ENCODE measurements at regions not wholly inside any gene's neighbourhood (a gene's known extent, or its start where the extent isn't known, plus 50 kb on each side); places are given as distances from the start of the nearest gene placed in this dataset.
"Not testable (repeated sequence)": the region's sequence is repeated elsewhere in the genome, so short reads cannot be mapped to it uniquely, and the experiment has no call there.

DNA sequence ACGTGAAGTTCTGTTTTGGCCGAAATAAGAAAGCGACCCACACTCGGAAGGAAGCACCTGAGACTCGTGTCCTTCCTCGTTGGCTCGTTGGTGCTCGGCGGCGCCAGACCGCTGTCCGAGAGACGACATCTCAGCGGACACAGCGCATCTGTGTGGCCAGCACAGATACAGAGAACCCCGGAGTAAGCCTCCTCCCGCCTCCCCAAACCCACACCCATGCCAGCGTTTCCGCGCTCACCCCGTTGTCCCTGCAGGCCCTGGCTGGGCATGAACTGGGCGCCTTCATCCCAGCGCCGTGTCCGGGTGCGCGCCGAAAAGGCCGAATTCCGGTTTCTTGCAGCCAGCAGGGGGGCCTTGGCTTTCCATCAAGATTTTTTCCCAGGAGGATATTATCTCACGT, 127.6 kb downstream of the SOX1 start:
- DNase-seq: no peak

DNA sequence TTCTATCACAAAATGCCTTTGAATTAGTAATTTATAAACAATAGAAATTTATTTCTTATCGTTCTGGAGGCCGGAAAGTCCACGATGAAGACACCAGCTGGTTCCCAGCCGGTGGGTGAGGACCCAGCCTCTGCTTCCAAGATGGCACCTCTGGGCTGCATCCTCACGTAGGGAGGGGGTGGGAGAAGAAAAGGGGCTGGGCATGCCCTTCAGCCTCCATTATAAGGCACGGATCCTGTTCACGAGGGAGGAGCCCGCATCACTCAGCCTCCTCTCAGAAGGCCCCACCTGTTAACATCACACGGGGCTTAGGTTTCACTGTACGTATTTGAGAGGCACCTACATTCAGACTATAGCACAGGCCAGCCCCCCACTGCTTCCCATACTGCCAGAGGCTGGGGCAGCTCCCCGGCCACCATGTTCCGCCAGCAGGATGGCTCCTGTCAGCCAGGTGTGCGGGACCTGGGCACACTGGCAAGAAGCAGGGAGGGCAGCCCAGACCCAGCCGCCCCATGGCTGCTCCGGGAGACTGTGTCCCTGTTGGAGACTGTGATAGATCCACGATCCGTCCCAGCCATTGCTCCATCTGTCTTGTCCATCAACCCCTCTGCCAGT, 131.6 kb downstream of the SOX1 start:
- DNase-seq: no peak

DNA sequence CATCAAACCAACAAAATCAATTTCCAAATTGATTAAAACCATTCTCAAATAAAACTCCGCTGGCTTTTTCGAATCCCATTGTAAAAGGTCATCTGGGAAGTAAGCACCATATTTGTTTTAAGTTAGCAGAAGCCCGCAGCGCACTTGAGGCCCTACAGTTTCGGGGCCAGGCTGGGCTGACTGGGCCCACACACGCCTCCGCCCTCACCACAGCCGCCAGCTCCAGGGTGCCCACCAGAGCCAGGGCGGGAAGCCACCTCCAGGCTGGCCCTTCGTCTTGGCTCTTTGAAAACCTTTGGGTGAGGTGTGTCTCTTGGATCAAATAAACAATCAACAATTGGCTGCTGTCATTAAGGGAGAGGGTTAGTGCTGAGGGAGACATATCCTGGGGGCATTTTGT, 133.3 kb downstream of the SOX1 start:
- DNase-seq: no peak

DNA sequence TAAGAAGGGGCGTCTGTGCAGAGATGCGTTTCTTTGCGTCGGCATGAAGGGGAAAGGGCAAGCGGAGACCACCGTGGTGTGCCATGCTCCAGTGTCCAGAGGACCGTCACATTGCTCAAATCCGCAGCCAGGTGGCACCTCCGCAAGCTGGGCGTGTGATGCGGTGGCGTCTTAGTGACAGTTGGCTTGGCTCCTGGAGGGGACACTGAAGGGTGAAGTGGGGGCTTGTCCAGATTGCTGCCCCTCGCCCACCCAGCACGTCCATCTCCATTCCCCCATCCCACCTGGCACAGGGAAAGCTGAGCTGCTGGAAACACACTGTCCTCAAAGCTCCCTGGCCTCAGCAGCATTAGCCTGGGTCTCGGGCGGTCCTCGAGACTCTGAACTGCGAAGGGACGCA, 135.3 kb downstream of the SOX1 start:
- no peak for DNase-seq

DNA sequence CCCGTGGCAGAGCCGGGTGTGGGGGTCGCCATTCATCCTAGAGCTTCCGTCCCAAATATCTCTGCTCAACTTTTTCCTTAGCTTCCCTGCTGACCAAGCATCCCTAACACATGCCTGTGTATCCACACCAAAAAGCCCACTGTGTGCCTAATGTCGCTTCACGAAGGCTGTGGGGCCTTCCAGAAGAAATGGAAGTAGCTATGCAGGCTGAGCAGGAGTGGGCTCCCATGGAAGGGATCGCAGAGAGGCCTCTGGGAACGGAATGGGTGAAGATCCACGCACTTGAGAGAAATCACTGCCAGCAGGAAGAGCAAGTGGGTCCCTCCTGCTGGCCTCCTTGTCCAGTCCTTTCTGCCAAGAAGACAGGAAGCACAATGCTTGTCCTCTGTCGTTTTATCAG, 136.0 kb downstream of the SOX1 start:
- DNase-seq: no peak

DNA sequence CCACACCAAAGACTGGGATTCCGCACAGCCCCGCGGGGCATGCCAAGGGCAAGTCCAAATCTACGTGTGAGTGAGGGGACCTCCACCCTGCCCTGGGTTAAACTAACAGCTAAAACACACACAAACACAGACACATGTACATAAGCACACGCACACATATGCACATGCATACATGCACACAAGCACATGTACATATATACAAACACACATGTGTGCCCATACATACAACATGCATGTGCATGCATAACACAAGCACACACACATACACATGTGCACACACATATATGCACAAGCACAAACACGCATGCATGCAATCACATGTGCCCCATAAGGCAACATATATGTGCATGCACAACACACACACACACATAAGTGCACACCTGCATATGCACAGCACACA, 136.7 kb downstream of the SOX1 start:
- no peak for DNase-seq

DNA sequence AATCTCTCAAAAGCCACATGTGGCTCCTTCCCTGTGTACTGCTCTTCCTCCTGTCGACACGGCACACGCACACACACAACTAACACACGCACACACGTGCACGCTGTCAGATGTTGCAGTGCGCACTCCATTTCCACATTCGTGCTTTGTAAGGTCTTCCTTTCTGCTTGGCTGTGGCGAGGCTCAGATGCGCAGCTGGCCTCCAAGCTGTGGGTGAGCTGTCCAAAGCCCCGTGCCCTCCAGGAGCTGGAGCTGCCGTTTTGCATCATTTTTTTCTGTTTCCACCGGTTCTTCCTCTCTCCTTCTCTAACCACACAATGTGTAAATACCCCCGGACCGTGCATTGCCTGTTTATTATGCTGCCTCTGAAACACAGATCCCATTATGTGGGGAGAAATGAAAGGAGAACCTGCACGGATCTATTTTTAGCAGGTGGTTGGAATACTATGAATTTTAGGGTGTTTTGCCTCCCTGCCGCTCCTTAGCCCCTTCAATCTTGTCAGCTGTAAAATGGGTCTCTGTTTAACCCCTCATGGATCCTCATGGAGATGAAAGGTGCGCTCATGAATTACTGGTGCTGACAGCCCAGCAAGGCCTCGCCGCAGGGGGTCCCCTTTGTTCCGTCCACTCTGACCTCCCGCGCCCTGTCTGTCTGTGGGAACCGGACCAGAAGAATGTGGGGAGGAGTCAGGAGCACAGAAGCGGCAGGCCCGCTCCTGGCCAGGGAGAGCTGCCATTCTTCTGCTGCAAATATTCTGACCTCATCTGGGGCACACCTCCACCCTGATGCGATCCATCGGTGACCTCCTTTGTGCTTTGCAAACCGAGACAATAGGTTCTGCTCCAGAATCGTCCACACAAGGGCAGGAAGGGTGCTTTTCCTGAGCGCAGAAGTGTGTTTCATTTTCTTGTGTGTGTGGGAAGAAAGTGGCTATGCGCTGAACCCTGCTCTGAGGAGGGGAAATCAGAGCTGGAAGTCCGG, 137.7 kb downstream of the SOX1 start:
- DNase-seq: peak; percentile 73

DNA sequence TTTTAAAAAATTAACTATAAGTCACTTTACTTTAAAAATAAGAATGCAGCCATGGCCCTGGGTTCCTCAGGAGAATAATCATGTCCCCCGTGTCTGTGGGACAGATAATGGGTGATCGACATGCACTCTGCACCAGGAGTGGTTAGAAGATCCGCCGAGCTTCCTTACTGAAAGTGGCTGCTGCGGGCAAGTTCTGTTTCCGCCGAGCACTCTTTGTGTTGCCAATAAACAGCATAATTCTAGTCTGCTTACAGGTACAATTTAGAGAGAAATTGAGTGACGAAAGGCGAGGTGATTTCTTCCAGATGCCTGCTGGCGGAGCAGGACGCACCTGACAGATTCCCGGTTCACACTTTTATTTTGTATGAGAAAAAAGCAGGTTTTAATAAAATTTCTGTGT, 139.0 kb downstream of the SOX1 start:
- DNase-seq: no peak

DNA sequence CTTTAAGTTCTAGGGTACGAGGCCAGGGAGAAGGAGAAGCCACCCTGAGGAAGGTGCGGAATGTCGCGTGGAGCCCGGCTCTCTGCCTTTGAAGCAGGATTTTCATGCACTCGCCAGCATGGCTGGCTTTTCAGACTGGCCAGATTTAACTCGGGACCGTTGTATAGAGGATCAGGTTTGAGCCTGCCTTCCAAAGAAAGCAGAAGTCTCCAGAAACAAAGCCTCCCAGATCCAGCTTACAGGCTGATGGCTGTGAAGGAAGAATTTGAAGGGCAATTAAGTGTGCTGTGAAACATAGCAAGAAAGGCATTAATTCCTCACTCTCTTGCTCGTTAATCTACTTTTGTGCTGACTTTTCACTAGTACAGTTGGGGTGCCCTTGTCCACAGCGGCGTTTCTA, 140.2 kb downstream of the SOX1 start:
- no peak for DNase-seq

DNA sequence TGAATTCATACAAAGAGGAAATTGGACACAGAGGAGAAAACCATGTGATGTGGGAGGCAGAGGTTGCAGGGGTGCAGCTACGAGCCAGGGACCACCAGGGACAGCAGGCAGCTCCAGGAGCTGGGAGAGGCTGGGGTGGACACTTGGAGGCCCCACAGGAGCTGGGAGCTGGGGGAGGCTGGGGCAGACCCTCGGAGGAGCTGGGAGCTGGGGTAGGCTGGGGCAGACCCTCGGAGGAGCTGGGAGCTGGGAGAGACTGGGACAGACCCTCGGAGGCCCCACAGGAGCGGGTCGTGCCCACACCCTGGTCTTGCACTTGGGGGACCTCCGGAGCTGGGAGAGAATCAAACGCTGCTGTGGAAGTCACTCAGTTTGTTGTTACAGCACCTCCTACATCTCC, 141.7 kb downstream of the SOX1 start:
- DNase-seq: no peak

DNA sequence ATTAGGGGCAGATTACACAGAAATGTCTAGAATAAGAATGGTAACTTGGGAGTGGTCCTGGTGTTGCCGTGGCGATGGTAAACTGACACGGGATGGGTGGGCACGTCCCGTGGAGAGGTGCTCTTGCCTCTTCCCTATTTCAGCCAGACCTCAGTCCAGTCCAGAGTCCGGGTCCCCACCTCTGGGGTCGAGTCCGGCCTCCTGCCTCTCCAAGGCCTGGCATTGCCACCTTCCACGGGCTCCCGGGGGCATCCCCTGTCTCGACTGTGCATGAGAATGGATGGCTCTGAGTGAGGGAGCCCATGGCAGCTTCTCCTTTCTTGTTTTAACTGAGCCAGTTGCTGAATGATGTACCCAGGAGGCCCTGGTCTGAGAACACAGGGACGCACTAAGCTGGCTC, 142.3 kb downstream of the SOX1 start:
- no peak for DNase-seq

DNA sequence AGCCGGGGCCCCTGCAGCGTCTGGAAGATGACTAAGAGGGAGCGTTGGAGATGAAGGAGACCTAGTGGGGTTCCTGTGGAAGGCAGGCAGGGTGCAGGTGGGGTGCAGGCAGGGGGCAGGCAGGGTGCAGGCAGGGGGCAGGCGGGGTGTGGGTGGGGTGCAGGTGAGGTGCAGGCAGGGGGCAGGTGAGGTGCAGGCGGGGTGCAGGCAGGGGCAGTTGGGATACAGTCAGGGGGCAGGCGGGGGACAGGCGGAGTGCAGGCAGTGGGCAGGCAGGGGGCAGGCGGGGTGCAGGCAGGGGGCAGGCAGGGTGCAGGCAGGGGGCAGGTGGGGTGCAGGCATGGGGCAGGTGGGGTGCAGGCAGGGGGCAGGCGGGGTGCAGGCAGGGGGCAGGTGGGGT, 142.8 kb downstream of the SOX1 start:
- no peak for DNase-seq

DNA sequence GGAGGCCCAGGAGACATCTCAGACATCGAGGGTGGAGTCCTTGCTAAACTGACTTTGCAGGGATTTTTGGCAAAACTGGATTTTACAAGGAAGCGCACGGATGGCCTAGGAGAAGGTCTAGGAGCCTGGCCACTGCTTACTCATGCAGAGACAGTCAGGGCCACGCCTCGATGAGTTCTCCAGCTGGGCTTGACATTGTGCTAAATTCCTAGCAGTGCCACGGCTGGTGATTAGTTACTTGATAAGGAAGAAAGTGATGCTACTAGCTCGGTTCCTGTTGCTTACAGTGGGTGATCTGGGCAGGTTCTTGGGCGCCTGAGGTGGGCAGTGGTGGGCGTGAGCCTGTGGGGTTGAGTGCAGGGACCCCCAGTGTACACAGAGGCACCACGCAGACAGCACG, 143.4 kb downstream of the SOX1 start:
- peak; percentile 41 for DNase-seq

DNA sequence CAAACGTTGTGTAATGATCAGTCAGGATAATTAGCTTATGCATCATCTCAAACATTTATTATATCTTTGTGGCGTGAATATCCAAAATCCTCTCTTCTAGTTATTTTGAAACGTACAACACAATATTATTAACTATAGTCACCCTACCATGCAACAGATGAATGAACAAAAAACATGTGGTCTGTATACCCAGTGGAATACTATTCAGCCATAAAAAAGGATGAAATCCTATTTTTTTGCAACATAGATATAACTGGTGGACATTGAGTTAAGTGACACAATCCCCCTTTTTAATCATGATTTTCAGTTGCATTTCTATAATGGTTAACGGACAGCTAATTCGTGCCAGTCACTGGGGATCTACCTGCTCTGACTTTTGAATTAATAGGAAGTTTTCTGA, 145.6 kb downstream of the SOX1 start:
- DNase-seq: no peak

DNA sequence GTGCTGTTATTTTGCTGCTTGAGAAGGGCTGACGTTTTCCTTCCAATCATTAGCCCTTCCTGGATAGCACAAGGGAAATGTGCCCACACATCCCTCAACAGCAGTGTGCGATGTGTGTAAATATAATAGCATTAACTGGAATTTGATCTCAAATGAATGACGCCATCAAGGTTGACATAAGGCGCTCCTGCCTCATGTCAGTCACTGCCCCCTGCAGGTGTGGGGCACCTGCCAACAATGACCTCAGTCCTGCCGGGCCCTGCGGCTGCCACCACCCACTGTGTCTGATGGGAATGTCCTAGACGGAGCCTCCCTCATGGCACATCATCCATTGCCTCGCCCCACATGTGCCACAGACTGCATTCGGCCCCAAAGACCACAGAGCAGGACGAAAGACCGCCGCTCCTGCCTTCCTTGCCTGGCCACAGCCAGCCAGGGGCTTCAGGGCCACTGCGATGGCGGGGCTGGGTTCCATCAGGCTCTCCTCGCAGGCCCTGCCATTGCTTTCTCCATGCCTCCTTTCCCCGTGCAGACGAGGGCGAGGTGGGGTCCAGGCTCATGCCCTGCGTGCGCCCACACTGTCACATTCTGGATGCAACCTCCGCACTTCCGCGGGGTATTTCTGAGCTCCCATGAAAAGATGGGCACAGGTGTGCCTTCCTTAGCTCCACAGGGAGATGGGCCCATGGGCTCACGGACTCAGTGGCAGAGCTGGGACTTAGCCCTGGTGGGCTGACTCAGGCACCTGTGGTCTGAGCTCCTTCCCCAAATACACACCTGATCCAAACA, 146.7 kb downstream of the SOX1 start:
- DNase-seq: no peak

DNA sequence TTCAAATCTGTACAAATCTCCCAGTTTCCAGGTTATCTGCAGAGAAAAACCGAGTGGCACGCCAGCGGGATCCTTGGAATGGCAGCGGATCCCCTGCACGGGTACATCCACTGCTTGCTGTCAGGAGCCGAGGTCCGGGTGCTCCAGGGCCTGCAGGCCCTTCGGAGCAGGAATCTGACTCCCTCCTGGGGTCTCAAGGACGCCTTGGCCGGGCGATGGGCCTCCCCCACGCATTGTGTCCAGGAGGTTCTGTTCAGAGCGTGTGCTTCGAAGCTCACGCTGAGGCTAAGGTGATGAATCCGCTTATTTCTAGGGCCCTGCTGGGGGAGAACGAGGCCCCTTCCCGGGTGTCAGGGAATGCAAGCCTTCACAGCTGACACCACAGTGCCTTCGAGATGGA, 148.9 kb downstream of the SOX1 start:
- no peak for DNase-seq

DNA sequence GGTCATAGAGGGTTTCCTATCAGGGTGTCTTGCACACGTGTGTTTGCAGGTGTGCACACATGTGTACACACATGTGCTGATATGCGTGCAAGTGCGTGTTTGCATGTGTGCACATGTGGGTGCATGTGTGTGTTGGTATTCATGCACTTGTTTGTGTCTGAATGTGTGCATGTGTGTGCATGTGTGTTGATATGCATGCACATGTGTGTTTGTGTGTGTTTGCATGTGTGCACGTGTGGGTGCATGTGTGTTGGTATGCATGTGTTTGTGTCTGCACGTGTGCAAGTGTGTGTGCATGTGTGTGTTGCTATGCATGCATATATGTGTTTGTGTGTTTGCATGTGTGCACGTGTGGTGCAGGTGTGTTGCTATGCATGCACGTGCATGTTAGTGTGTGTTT, 150.5 kb downstream of the SOX1 start:
- no peak for DNase-seq

DNA sequence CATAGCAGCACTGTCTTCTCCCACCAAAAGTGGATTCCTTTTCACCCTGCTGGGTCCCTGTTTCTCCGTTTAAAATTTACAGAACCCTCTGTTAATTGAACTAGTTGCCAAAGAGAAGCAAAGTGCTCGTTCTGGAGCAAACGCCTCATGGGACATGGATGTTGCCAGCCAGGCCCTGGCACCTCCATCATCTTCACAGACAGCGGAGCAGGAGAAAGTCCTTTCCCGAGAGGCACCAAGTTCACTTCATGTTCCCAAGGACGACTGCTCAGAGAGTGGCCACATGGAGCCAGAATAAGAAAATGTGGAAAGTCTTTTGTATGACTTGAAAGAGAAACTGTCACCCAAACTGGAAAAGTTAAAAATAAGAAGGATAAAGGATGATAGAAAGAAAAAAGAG, 151.5 kb downstream of the SOX1 start:
- no peak for DNase-seq

DNA sequence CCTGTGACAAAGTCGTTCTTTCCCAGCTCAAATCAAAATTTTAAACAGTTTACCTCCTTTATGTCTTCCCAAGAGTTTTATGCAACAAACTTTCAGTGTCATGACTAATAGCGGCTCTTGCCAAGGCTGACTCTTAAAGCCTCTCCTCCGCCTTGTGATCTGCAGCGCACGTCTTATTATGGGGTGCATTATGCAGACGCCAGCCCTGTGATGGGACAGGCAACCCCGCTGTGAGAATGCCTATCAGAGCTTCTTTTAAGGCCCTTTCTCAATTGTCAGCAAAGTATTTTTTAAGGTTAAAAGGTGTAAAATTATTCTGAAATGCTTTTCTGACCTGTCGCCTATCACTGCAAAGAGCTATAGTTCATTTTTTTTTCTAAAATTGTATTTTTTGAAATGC, 152.8 kb downstream of the SOX1 start:
- DNase-seq: no peak

DNA sequence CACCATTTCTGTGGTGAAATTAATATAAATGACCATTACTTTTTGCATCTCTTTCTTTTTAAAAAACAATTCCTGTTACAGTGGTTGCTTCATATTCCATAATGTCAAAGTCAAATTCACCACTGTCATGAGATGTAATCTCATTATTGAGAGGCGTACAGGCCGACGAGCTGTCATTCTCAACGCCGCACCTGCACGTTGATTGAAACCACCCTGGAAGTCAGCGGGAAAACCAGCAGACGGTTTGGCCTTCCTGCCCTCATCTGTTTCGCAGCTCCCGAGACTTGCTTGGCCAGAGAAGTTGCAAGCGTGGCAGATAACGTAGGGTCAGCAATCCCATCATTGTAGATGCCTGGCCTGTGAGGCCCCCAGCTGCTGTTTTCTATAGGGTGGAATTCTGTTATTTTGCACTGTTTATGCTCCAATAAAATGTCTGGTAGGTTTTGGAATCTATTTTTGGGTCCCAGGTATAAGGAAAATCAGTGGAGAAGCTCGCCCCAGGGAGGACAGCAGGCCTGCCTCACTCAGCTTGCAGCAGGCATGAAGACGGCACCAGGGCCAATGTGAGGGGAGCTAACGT, 153.4 kb downstream of the SOX1 start:
- no peak for DNase-seq

DNA sequence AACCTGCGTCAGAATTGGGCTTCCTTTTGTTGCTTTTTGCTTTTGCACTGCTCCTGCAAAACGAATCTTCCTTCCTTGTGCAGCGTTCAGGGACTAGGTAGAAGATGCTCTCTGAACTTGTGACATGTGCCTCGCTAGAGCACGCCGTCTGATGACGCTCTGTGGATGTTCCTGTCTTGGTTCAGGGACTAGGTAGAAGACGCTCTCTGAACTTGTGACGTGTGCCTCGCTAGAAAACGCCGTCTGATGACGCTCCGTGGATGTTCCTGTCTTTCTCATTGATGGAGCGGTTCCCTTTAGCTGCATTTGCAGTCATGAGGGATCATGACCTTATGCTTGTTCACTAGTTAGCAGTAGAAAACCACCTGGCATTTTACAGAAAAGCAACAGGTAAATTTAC, 154.0 kb downstream of the SOX1 start:
- DNase-seq: no peak

DNA sequence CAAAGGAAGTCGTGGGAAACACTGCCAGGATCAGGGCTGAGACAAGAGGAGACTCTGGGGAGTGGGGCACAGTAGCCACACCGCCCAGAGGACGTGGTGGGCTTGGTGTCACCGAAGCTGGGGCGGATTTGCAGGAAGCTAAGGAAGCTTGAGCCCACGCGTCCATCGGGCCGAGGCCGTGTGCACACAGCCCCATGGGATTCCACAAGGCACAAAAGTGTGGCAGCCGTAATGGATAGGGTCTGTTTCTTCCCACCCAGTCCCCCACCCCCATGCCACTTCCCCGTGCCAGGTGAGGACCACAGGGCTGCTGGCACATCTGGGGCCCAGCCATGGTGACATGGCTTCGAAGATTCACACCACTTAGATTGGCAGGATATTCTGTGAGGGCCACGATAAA, 153.2 kb upstream of the SPACA7 start:
- DNase-seq: no peak

DNA sequence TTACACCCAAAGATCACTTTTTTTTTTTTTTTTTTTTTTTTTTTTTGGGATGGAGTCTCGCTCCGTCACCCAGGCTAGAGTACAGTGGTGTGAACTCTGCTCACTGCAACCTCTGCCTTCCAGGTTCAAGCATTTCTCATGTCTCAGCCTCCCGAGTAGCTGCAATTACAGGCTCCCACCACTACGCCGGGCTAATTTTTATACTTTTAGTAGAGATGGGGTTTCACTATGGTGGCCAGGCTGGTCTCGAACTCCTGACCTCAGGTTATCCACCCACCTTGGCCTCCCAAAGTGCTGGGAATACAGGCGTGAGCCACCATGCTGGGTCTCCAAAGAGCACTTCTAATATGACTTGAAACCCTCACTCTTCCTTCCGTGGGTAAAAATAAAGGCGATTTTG, 152.2 kb upstream of the SPACA7 start:
- DNase-seq: not testable (repeated sequence)
